GM12874 (cell line): ENCODE measurements at regions not wholly inside any gene's neighbourhood (a gene's known extent, or its start where the extent isn't known, plus 50 kb on each side); places are given as distances from the start of the nearest gene placed in this dataset.

Experiments used
- CTCF ChIP-seq: IDR thresholded peaks from 2 replicates; pipeline ENCODE4 v1.5.1; 2011; ENCODE audit warnings: low read depth, mild to moderate bottlenecking, control low read depth, low read length, moderate library complexity; ENCODE audit not compliant: insufficient read depth

- TF ChIP-seq CTCF = no peak
Measured at GRCh38 chr6:95142101-95142500, 435.2 kb upstream of the MANEA start.

GRCh38 chr6:95142661-95143335, 434.5 kb upstream of the MANEA start:
- TF ChIP-seq CTCF = no peak

- TF ChIP-seq CTCF = no peak
Measured at GRCh38 chr6:95143408-95144180, 433.7 kb upstream of the MANEA start.

- no peak for TF ChIP-seq CTCF
Measured at GRCh38 chr6:95145457-95145856, 431.9 kb upstream of the MANEA start.

GRCh38 chr6:95159557-95159956, 417.8 kb upstream of the MANEA start:
- TF ChIP-seq CTCF = no peak

- no peak for TF ChIP-seq CTCF
Measured at GRCh38 chr6:95169775-95170174, 407.6 kb upstream of the MANEA start.

- no peak for TF ChIP-seq CTCF
Measured at GRCh38 chr6:95175927-95176675, 401.2 kb upstream of the MANEA start.
